ENCODE measurements at regions not wholly inside any gene's neighbourhood (a gene's known extent, or its start where the extent isn't known, plus 50 kb on each side); places are given as distances from the start of the nearest gene placed in this dataset.

DNA sequence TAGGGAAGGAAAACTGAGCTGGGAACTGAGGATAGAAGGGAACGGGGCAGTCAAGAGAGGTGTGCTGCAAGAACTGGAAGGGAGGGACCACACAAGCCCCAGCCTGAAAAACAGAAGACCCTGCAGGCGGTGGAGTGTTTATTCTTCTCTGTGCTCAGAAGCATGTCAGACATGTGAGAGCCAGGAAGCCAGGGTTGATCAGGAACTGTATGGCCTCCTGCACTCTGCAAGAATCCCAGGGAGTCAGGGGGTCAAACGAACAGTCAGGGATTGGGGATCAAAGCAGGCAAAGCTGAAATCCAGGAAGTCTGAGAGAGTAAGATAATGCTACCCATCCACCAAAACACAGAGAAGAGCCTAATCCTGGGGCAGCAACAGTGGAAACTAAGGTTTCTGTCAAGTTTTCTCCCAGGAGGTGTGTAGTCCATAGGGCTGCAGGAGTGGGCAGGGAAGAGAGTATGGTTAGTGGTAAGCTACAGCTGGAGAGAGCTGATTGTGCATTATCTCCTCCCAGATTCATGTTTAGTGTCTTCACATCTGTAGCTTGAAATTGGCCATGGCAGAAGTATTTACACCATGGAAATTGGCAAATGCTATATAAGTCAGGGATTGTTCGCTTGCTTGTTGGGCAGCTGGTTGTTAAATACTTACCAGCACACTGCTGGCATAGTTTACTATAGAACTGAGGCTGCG lies 115.4 kb upstream of the SLC44A1 start:
- H3K4me3 ChIP-seq (ENCODE audit: low read length), result no peak overlapping the region
- H3K9me3 ChIP-seq (ENCODE audit: low read depth, low read length), result no peaks in the 10 kb centered on the region
- no peaks in the 10 kb centered on the region for H3K27me3 ChIP-seq (ENCODE audit: insufficient read depth, low read length)
- peaks cover 39% of the 10 kb centered on the region for H3K4me1 ChIP-seq (ENCODE audit: insufficient read depth, low read length)

- no peaks in the 10 kb centered on the region for H3K27me3 ChIP-seq (ENCODE audit: insufficient read depth, low read length)
- peaks cover 36% of the 10 kb centered on the region for H3K4me1 ChIP-seq (ENCODE audit: insufficient read depth, low read length)
- H3K4me3 ChIP-seq (ENCODE audit: low read length), result no peak overlapping the region
- H3K9me3 ChIP-seq (ENCODE audit: low read depth, low read length), result no peaks in the 10 kb centered on the region
These were observed 114.7 kb upstream of the SLC44A1 start for GRCh38 chr9:105129731-105130130.

GRCh38 chr9:105131981-105132380 lies 112.5 kb upstream of the SLC44A1 start:
- Histone ChIP-seq H3K4me3 (ENCODE audit: low read length) (no peak overlapping the region), H3K9me3 (ENCODE audit: low read depth, low read length) (no peaks in the 10 kb centered on the region), H3K27me3 (ENCODE audit: insufficient read depth, low read length) (no peaks in the 10 kb centered on the region), H3K4me1 (ENCODE audit: insufficient read depth, low read length) (peaks cover 23% of the 10 kb centered on the region)

DNA sequence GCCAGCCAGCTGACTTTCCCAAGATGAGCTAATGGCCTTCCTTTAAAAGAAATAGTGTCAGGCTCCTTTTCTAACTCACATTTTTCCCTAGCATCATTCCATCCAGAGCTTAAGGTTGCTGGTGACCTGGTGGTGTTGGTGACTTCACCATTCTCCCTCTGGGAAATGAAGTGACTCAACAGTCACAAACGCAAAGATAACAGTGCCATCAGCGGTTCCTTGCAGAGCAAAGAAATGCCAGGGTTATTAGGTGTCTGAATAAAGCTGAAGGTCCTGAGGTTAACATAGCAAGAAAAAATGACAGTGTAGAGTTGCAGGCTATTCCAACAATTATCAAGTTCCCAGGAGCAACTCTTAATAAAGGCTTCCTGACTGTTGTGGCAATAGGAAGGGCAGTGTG lies 111.8 kb upstream of the SLC44A1 start:
- H3K27me3 ChIP-seq (ENCODE audit: insufficient read depth, low read length), result no peaks in the 10 kb centered on the region
- no peaks in the 10 kb centered on the region for H3K9me3 ChIP-seq (ENCODE audit: low read depth, low read length)
- no peak overlapping the region for H3K4me3 ChIP-seq (ENCODE audit: low read length)
- H3K4me1 ChIP-seq (ENCODE audit: insufficient read depth, low read length), result peaks cover 17% of the 10 kb centered on the region

- H3K4me3 ChIP-seq (ENCODE audit: low read length), result no peak overlapping the region
- no peaks in the 10 kb centered on the region for H3K27me3 ChIP-seq (ENCODE audit: insufficient read depth, low read length)
- peaks cover 30% of the 10 kb centered on the region for H3K4me1 ChIP-seq (ENCODE audit: insufficient read depth, low read length)
- no peaks in the 10 kb centered on the region for H3K9me3 ChIP-seq (ENCODE audit: low read depth, low read length)
These were observed 106.1 kb upstream of the SLC44A1 start for GRCh38 chr9:105138306-105138801.

DNA sequence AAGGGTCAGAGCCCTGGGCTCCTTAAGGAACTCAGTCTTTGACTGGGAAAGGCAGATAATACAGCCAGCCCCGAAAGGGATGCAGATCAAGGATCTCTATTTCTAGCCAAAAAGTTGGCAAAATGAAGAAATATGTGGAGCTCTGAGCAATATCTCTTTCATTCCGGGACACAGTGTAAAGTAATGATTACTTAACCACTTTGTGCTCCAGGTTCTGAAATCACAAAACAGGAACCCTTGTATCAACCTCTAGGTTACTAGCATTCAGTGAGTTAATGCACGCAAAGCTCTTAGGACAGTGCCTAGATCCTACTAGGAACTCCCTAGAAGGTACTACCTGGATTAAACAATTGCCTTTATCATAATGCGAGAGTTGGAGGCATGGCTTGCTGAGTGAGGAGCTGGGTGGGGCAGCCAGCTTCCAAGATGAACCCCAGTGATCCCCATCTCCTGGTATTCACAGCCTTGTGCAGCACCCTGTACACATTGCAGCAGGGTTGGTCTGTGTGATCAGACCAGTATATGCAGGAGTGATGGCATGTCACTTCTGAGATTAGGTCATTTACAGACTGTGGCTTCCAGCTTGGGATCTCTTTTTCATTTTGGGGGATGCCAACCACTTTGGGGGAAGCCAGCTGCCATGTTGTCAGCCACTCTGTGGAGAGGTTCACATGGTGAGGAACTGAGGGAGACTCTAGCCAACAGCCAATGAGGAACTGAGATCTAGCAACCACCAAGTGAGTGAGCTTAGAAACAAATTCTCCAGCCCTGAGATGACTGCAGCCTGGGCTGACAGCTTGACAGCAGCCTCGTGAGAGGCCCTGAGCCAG lies 103.1 kb upstream of the SLC44A1 start:
- no peaks in the 10 kb centered on the region for H3K9me3 ChIP-seq (ENCODE audit: low read depth, low read length)
- no peaks in the 10 kb centered on the region for H3K27me3 ChIP-seq (ENCODE audit: insufficient read depth, low read length)
- no peak overlapping the region for H3K4me3 ChIP-seq (ENCODE audit: low read length)
- H3K4me1 ChIP-seq (ENCODE audit: insufficient read depth, low read length), result peaks cover 45% of the 10 kb centered on the region

DNA sequence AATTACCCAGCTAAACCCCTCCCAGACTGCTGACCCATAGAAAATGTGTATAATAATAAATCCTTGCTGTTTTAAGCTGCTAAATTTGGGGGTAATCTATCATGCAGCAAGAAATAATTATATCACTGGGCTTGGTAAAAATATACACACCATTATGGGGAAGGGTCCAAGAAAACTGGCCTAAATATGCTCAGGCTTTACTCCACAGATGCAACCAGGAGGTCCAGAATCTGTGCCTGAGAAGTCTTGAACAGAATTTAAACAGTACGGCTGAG lies 102.5 kb upstream of the SLC44A1 start:
- Histone ChIP-seq H3K27me3 (ENCODE audit: insufficient read depth, low read length) (no peaks in the 10 kb centered on the region), H3K9me3 (ENCODE audit: low read depth, low read length) (no peaks in the 10 kb centered on the region), H3K4me3 (ENCODE audit: low read length) (no peak overlapping the region), H3K4me1 (ENCODE audit: insufficient read depth, low read length) (peaks cover 45% of the 10 kb centered on the region)

DNA sequence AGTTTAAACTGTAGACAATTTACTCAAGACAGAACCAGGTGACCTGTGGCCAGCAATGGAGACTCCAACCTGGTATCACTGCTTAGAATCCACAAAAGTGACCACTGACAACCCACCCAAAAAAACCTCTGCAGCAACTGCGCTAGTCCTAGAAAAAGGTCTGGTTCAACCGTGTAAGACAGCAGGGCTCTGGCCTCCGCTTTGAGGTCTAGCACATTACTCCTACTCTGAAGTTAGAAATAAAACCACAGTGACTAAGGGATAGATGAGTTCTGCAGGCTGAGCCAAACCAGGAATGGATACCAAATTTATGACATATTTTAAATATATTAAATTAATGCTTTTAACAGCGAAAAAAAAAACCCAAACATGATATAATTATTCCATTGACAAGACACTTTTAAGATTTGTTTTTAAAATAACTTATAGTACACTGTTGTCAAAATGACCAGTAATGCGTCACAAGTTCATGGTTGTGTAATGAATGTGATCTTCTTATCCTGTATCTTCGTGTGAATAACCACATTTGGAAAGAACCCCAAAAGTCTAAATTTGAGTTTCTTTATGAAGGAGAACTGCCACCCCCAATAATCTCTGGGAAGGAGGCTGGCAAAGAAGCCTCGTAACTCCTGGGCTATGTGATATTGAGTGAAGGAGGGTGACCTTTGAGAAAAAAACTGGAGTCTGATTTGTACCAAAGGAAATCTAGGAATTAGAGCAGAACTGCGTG lies 101.9 kb upstream of the SLC44A1 start:
- Histone ChIP-seq H3K27me3 (ENCODE audit: insufficient read depth, low read length) (no peaks in the 10 kb centered on the region), H3K9me3 (ENCODE audit: low read depth, low read length) (no peaks in the 10 kb centered on the region), H3K4me1 (ENCODE audit: insufficient read depth, low read length) (peaks cover 50% of the 10 kb centered on the region), H3K4me3 (ENCODE audit: low read length) (no peak overlapping the region)

GRCh38 chr9:105143136-105143430 lies 101.4 kb upstream of the SLC44A1 start:
- H3K9me3 ChIP-seq (ENCODE audit: low read depth, low read length), result no peaks in the 10 kb centered on the region
- H3K27me3 ChIP-seq (ENCODE audit: insufficient read depth, low read length), result no peaks in the 10 kb centered on the region
- peaks cover 51% of the 10 kb centered on the region for H3K4me1 ChIP-seq (ENCODE audit: insufficient read depth, low read length)
- no peak overlapping the region for H3K4me3 ChIP-seq (ENCODE audit: low read length)

- Histone ChIP-seq H3K4me1 (ENCODE audit: insufficient read depth, low read length) (peaks cover 51% of the 10 kb centered on the region), H3K9me3 (ENCODE audit: low read depth, low read length) (no peaks in the 10 kb centered on the region), H3K27me3 (ENCODE audit: insufficient read depth, low read length) (no peaks in the 10 kb centered on the region), H3K4me3 (ENCODE audit: low read length) (no peak overlapping the region)
These were observed 100.4 kb upstream of the SLC44A1 start for GRCh38 chr9:105144076-105144475.

DNA sequence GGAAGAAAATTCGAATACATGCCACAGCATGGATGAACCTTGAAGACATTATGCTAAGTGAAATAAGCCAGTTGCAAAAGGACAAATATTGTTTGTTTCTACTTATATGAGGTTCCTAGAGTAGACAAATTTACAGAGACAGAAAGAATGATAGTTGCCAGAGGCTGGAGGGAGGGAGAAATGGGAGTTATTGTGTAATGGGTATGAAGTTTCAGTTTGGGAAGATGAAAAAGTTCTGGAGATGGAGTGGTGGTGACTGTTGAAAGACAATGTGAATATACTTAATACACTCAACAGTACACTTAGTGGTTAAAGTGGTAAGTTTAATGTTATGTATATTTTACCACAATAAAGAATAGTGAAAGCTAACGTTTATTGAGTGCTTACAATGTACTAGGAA lies 99.6 kb upstream of the SLC44A1 start:
- H3K4me3 ChIP-seq (ENCODE audit: low read length), result no peak overlapping the region
- H3K9me3 ChIP-seq (ENCODE audit: low read depth, low read length), result no peaks in the 10 kb centered on the region
- H3K4me1 ChIP-seq (ENCODE audit: insufficient read depth, low read length), result peaks cover 51% of the 10 kb centered on the region
- H3K27me3 ChIP-seq (ENCODE audit: insufficient read depth, low read length), result no peaks in the 10 kb centered on the region

- Histone ChIP-seq H3K27me3 (ENCODE audit: insufficient read depth, low read length) (no peaks in the 10 kb centered on the region), H3K4me3 (ENCODE audit: low read length) (no peak overlapping the region)
These were observed 97.8 kb upstream of the SLC44A1 start for GRCh38 chr9:105146677-105147076.

DNA sequence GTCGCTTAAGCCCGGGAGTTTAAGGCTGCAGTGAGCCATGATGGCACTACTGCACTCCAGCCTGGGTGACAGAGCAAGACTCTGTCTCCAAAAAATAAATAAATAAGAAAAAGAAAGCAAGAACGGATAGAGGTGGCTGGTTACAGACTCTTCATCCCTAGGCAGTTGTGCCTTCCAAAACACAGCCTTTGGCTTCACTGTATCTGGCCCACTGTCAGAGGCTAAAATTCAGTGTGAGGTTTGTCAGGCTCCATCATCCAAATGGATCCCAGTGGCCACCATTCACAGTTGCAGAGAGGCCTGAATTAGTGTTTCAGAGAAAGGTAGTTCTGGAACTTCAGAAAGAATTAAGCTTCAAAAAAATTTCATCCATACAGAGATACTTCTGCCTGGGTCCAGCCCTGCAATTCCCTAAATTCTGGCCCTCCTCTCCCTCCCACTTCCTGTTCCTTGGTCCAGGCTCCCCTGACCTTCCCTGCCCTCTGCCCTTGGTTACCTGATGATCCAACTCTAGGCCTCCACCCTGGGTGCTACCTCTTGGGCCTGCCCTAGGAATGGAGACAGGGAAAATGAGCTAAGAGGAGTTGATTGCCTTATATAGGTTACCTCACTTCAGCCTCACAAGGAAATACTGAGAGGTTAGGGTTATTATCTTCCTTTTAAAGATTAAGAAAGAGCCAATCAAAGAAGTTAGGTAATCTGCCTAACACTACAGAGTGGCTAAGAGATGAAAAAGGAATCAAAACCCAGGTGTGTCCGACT lies 97.2 kb upstream of the SLC44A1 start:
- Histone ChIP-seq H3K9me3 (ENCODE audit: low read depth, low read length) (no peaks in the 10 kb centered on the region), H3K4me1 (ENCODE audit: insufficient read depth, low read length) (peaks cover 31% of the 10 kb centered on the region), H3K4me3 (ENCODE audit: low read length) (no peak overlapping the region)

More at GRCh38 chr9:105146677-105147076, 97.8 kb upstream of the SLC44A1 start:
- H3K9me3 ChIP-seq (ENCODE audit: low read depth, low read length), result no peaks in the 10 kb centered on the region
- H3K4me1 ChIP-seq (ENCODE audit: insufficient read depth, low read length), result peaks cover 37% of the 10 kb centered on the region

GRCh38 chr9:105148328-105149006 lies 96.0 kb upstream of the SLC44A1 start:
- no peaks in the 10 kb centered on the region for H3K9me3 ChIP-seq (ENCODE audit: low read depth, low read length)
- H3K4me3 ChIP-seq (ENCODE audit: low read length), result no peak overlapping the region
- peaks cover 20% of the 10 kb centered on the region for H3K4me1 ChIP-seq (ENCODE audit: insufficient read depth, low read length)
- no peaks in the 10 kb centered on the region for H3K27me3 ChIP-seq (ENCODE audit: insufficient read depth, low read length)

More for the DNA sequence above, 97.2 kb upstream of the SLC44A1 start:
- H3K27me3 ChIP-seq (ENCODE audit: insufficient read depth, low read length), result no peaks in the 10 kb centered on the region

Data from mononuclear cell (primary cell).